ENCODE measurements at regions not wholly inside any gene's neighbourhood (a gene's known extent, or its start where the extent isn't known, plus 50 kb on each side); places are given as distances from the start of the nearest gene placed in this dataset.

DNA sequence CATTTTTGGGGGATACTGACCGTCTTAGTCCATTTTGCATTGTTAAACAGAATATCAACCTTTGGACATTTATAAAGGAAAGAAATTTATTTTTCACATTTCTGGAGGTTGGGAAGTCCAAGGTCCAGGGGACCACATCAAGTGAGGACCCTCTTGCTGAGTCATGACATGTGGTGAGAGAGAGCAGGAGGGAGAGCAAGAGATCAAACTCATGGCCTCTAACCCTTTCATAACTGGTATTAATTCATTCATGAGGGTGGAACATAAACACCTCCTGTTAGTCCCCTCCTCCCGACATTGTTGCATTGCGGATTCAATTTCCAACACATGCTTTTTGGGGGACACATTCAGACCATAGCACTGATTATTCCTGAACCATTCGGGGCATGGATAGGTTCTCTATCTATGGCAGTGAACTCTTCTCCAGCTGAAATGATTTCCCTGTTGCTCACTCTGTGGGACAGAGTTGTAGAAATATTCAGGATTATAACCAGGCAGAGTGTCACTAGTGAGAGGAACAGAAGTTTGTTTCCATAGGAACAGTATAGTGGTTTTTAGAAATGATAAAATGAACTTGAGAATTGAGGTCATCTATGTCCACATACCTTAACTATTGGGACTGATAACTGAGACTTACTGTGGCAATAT lies 88.2 kb upstream of the OR9Q1 start:
- TF ChIP-seq, protein P1, sequence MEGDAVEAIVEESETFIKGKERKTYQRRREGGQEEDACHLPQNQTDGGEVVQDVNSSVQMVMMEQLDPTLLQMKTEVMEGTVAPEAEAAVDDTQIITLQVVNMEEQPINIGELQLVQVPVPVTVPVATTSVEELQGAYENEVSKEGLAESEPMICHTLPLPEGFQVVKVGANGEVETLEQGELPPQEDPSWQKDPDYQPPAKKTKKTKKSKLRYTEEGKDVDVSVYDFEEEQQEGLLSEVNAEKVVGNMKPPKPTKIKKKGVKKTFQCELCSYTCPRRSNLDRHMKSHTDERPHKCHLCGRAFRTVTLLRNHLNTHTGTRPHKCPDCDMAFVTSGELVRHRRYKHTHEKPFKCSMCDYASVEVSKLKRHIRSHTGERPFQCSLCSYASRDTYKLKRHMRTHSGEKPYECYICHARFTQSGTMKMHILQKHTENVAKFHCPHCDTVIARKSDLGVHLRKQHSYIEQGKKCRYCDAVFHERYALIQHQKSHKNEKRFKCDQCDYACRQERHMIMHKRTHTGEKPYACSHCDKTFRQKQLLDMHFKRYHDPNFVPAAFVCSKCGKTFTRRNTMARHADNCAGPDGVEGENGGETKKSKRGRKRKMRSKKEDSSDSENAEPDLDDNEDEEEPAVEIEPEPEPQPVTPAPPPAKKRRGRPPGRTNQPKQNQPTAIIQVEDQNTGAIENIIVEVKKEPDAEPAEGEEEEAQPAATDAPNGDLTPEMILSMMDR (IDR thresholded peaks at IDR 0.05): no peak
- no peak for TF ChIP-seq POLR2A (IDR thresholded peaks at IDR 0.05)
